HepG2 (cell line): ENCODE measurements at regions not wholly inside any gene's neighbourhood (a gene's known extent, or its start where the extent isn't known, plus 50 kb on each side); places are given as distances from the start of the nearest gene placed in this dataset.
A peak's percentile ranks its signal among the peaks of the same experiment; 100 is the strongest.
"Not testable (repeated sequence)": the region's sequence is repeated elsewhere in the genome, so short reads cannot be mapped to it uniquely, and the experiment has no call there.

Source experiments
- ATAC-seq: fragments of 200-7000 bp; cut with Tn5 transposase; 3 replicates; pipeline ENCODE4 v1.9.1; 2020; ENCODE audit warnings: mild to moderate bottlenecking, moderate library complexity
- BruUV-seq: library from RNA; stranded (reverse); fragments of 400-500 nt; replicated peaks from 2 replicates; lab custom pipeline; 2021; lab: Mats Ljungman, UMichigan
- CTCF ChIA-PET: fragments of 300-600 bp; formaldehyde crosslinking; extraction: SDS; loops from one replicate; lab custom pipeline; 2021; ENCODE audit warnings: low total read pairs, inconsistent platforms, low intra/inter-chr PET ratio; lab: Yijun Ruan, JAX
- POLR2A ChIA-PET: fragments of 350-600 bp; sonication (Branson Sonifier 250); formaldehyde crosslinking; loops from one replicate; lab custom pipeline; 2020; ENCODE audit warnings: antibody characterized with exemption, inconsistent platforms; lab: Yijun Ruan, JAX
- DNase-seq: peaks from one replicate; pipeline ENCODE4 v3.0.0-alpha.2; 2015; ENCODE audit warnings: low spot score
- FAIRE-seq: peaks from 3 replicates; lab custom pipeline; 2011; peaks lifted over from hg19 to GRCh38; lab: Jason Lieb, UNC
- H2AFZ ChIP-seq: one replicate; pipeline ENCODE4 v1.6.1; 2011; ENCODE audit warnings: low read length, inconsistent platforms
- H3K27ac ChIP-seq: fragments of 300-600 bp; 3 replicates; pipeline ENCODE4 v1.8.0; 2011; ENCODE audit warnings: mixed run types, mild to moderate bottlenecking, mixed read lengths, low read length, inconsistent platforms; ENCODE audit not compliant: insufficient read depth; ENCODE audit errors: extremely low read length
- H3K27me3 ChIP-seq, 2 experiments: fragments of 200-600 bp in 1 of 2; 2 replicates in 1 of 2; 3 replicates in 1 of 2; pipeline versions ENCODE4 v1.6.0 to v1.8.0; 2011; ENCODE audit warnings: low read length in 2 of 2, mild to moderate bottlenecking in 2 of 2, moderate library complexity in 2 of 2, inconsistent platforms in 1 of 2; ENCODE audit not compliant: insufficient read depth in 2 of 2, control insufficient read depth in 1 of 2
- H3K36me3 ChIP-seq, 2 experiments: fragments of 200-600 bp in 1 of 2; replicated peaks in 1 of 2; 2 replicates in 1 of 2; 3 replicates in 1 of 2; pipeline versions ENCODE4 v1.5.1 to v1.8.0; 2011; ENCODE audit warnings: low read length in 2 of 2, inconsistent platforms in 1 of 2; ENCODE audit not compliant: insufficient read depth in 2 of 2, control insufficient read depth in 1 of 2
- H3K4me1 ChIP-seq: 2 replicates; pipeline ENCODE4 v1.5.1; 2012; ENCODE audit warnings: low read length, inconsistent platforms; ENCODE audit not compliant: insufficient read depth
- H3K4me2 ChIP-seq: 2 replicates; pipeline ENCODE4 v1.6.0; 2011; ENCODE audit warnings: low read depth, low read length, inconsistent platforms
- H3K4me3 ChIP-seq, 3 experiments: fragments of 200-600 bp in 1 of 3; sonication (generic), shearing (Covaris generic) in 1 of 3; replicated peaks in 1 of 3; 2 replicates each; pipeline ENCODE4 v1.5.1; 2011 to 2016; ENCODE audit warnings: low read length in 3 of 3, inconsistent platforms in 2 of 3, low read depth in 2 of 3, mild to moderate bottlenecking in 2 of 3, control low read depth in 1 of 3, mixed read lengths in 1 of 3; ENCODE audit not compliant: insufficient read depth in 1 of 3
- H3K79me2 ChIP-seq: one replicate; pipeline ENCODE4 v1.6.1; 2011; ENCODE audit warnings: low read length, inconsistent platforms; ENCODE audit not compliant: insufficient read depth
- H3K9ac ChIP-seq: 2 replicates; pipeline ENCODE4 v1.6.0; 2011; ENCODE audit warnings: mild to moderate bottlenecking, low read depth, low read length, inconsistent platforms; ENCODE audit not compliant: insufficient read depth
- H3K9me3 ChIP-seq: 2 replicates; pipeline ENCODE4 v1.5.1; 2012; ENCODE audit warnings: mild to moderate bottlenecking, low read length
- H4K20me1 ChIP-seq: 2 replicates; pipeline ENCODE4 v1.6.0; 2011; ENCODE audit warnings: inconsistent platforms, mild to moderate bottlenecking, low read length, moderate library complexity; ENCODE audit not compliant: insufficient read depth
- CREB1 ChIP-seq, 2 experiments: fragments of 450-650 bp in 1 of 2; IDR thresholded peaks; 2 replicates each; pipeline ENCODE4 v1.6.1; 2016 to 2017; ENCODE audit warnings: control low read depth in 1 of 2, mild to moderate bottlenecking in 1 of 2, missing compliant biosample characterization in 1 of 2, missing genetic modification characterization in 1 of 2
- CREM ChIP-seq, 2 experiments: sonication (generic) in 1 of 2; formaldehyde crosslinking in 1 of 2; IDR thresholded peaks; 2 replicates each; pipeline versions ENCODE4 v1.4.0 to v1.6.1; 2016 to 2020; ENCODE audit warnings: antibody characterized with exemption in 1 of 2, mild to moderate bottlenecking in 1 of 2, missing genetic modification reagents in 1 of 2
- FOXA3 ChIP-seq: IDR thresholded peaks from 2 replicates; pipeline ENCODE4 v1.6.1; 2016; ENCODE audit warnings: missing genetic modification reagents, missing compliant biosample characterization
- GFI1 ChIP-seq: sonication (generic); formaldehyde crosslinking; IDR thresholded peaks from 2 replicates; pipeline ENCODE4 v1.5.0; 2020; ENCODE audit warnings: missing genetic modification reagents, mild to moderate bottlenecking, borderline replicate concordance
- HMG20B ChIP-seq: conservative IDR thresholded peaks from 2 replicates; pipeline ENCODE4 v1.6.1; 2016; ENCODE audit warnings: missing genetic modification reagents, missing compliant biosample characterization
- ISL2 ChIP-seq: sonication (generic); formaldehyde crosslinking; IDR thresholded peaks from 2 replicates; pipeline ENCODE4 v1.5.0; 2020; ENCODE audit warnings: missing genetic modification reagents
- MEF2D ChIP-seq: sonication (generic); formaldehyde crosslinking; IDR thresholded peaks from 2 replicates; pipeline ENCODE4 v1.5.1; 2020; ENCODE audit warnings: mild to moderate bottlenecking, missing genetic modification reagents
- NR2F6 ChIP-seq, 2 experiments: IDR thresholded peaks; 2 replicates each; pipeline ENCODE4 v1.6.1; 2016; ENCODE audit warnings: antibody characterized with exemption in 1 of 2, mild to moderate bottlenecking in 1 of 2
- SOX6 ChIP-seq, 2 experiments: fragments of 450-650 bp in 1 of 2; sonication (generic) in 1 of 2; formaldehyde crosslinking in 1 of 2; IDR thresholded peaks; 2 replicates each; pipeline versions ENCODE4 v1.4.0 to v1.6.1; 2017 to 2020; ENCODE audit warnings: antibody characterized with exemption in 1 of 2, mild to moderate bottlenecking in 1 of 2, missing genetic modification reagents in 1 of 2
- SP5 ChIP-seq: IDR thresholded peaks from 2 replicates; pipeline ENCODE4 v1.6.1; 2016; ENCODE audit warnings: low read depth, borderline replicate concordance
- TCF7 ChIP-seq: sonication (generic); IDR thresholded peaks from 2 replicates; pipeline ENCODE4 v1.6.1; 2016; ENCODE audit warnings: antibody characterized with exemption, low read depth
- WGBS: methylation state at CpG from one replicate; pipeline ENCODE4 v1.1.6; 2017; ENCODE audit warnings: low lambda C conversion rate; 5-methylcytosine and 5-hydroxymethylcytosine counted together
- in situ Hi-C: cut with HindIII; loops from 2 replicates; pipeline ENCODE4 v1.10.0; 2017; ENCODE audit warnings: low pct_unique_long_range_greater_than_20kb; ENCODE audit not compliant: extremely low pct_ligation_motif_present
- intact Hi-C: fragments of 100-400 bp; cut with micrococcal nuclease; formaldehyde crosslinking; loops from one replicate; pipeline ENCODE4 v1.10.0; 2022; ENCODE audit not compliant: unreplicated experiment
- TF ChIP-seq, protein P1 (sequence below): sonication (generic); formaldehyde crosslinking; IDR thresholded peaks from 2 replicates; pipeline ENCODE4 v1.4.0; 2020; ENCODE audit warnings: missing genetic modification reagents, mild to moderate bottlenecking, borderline replicate concordance
- TF ChIP-seq, protein P2 (sequence below): sonication (generic); formaldehyde crosslinking; IDR thresholded peaks from 2 replicates; pipeline ENCODE4 v1.4.0; 2020; ENCODE audit warnings: missing genetic modification reagents
- TF ChIP-seq, protein P3 (sequence below): IDR thresholded peaks from 2 replicates; pipeline ENCODE4 v1.6.1; 2016; ENCODE audit warnings: low read depth, missing genetic modification reagents, missing compliant biosample characterization

DNA sequence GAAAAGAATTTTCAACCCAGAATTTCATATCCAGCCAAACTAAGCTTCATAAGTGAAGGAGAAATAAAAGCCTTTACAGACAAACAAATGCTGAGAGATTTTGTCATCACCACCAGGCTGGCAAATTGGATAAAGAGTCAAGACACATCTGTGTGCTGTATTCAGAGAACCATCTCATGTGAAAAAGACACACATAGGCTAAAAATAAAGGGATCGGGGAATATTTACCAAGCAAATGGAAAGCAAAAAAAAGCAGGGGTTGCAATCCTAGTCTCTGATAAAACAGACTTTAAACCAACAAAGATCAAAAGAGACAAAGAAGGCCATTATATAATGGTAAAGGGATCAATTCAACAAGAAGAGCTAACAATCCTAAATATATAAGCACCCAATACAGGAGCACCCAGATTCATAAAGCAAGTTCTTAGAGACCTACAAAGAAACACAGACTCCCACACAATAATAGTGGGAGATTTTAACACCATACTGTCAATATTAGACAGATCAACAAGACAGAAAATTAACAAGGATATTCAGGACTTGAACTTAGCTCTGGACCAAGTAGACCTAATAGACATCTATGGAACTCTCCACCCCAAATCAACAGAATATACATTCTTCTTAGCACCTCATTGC is 55.9 kb upstream of the ACSM6 start:
- FAIRE-seq (peak; percentile 66), DNase-seq (peak; percentile 74), ATAC-seq (peak; percentile 54)
- H3K79me2 ChIP-seq; H3K4me2 ChIP-seq; POLR2A ChIA-PET; H4K20me1 ChIP-seq; H3K9ac ChIP-seq; BruUV-seq; H3K27ac ChIP-seq; H2AFZ ChIP-seq; H3K36me3 ChIP-seq; H3K9me3 ChIP-seq; CTCF ChIA-PET; H3K4me3 ChIP-seq; H3K27me3 ChIP-seq; TF ChIP-seq CREM (CRISPR knock-in tag; IDR thresholded peaks at IDR 0.05); NR2F6 (CRISPR knock-in tag; IDR thresholded peaks at IDR 0.05); CREB1 (IDR thresholded peaks at IDR 0.05); SOX6 (IDR thresholded peaks at IDR 0.05): not testable (repeated sequence)
- intact Hi-C loops = loop anchor here (10.0 kb wide), 3 partner anchors 173 to 513 kb away; no protein-coding TSS in a partner anchor
- H3K4me1 ChIP-seq = peaks cover 41% of the 10 kb centered on the region
- 3% methylated on average over 1 of the region's 1 CpG for WGBS
- in situ Hi-C loops = loop anchor here (25.0 kb wide), 1 partner anchor 474 kb away; no protein-coding TSS in a partner anchor
- TF ChIP-seq CREM (IDR thresholded peaks at IDR 0.05) = peak; percentile 56; the same call in 1 of the 2 replicates
- TF ChIP-seq NR2F6 (IDR thresholded peaks at IDR 0.05) = peak; percentile 40; the same call in 1 of the 2 replicates
- peak; percentile 29 for TF ChIP-seq FOXA3
- TF ChIP-seq, protein P1, sequence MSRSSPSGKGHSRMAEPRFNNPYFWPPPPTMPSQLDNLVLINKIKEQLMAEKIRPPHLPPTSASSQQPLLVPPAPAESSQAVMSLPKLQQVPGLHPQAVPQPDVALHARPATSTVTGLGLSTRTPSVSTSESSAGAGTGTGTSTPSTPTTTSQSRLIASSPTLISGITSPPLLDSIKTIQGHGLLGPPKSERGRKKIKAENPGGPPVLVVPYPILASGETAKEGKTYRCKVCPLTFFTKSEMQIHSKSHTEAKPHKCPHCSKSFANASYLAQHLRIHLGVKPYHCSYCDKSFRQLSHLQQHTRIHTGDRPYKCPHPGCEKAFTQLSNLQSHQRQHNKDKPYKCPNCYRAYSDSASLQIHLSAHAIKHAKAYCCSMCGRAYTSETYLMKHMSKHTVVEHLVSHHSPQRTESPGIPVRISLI = peak; percentile 78; the same call in 1 of the 2 replicates
- peak; percentile 67; the same call in 1 of the 2 replicates for TF ChIP-seq GFI1
- TF ChIP-seq TCF7 = peak; percentile 79
- peak; percentile 88 for TF ChIP-seq ISL2 (CRISPR knock-in tag)
- TF ChIP-seq SP5 = peak; percentile 63; the same call in 1 of the 2 replicates
- 0 out of 2 replicates have a peak, but pooled peaks have one; percentile 28 for TF ChIP-seq CREB1 (CRISPR knock-in tag; IDR thresholded peaks at IDR 0.05)
- peak; percentile 74 for TF ChIP-seq SOX6 (CRISPR knock-in tag; IDR thresholded peaks at IDR 0.05)
- peak; percentile 24; the same call in 1 of the 2 replicates for TF ChIP-seq MEF2D (CRISPR knock-in tag)
- TF ChIP-seq, protein P2, sequence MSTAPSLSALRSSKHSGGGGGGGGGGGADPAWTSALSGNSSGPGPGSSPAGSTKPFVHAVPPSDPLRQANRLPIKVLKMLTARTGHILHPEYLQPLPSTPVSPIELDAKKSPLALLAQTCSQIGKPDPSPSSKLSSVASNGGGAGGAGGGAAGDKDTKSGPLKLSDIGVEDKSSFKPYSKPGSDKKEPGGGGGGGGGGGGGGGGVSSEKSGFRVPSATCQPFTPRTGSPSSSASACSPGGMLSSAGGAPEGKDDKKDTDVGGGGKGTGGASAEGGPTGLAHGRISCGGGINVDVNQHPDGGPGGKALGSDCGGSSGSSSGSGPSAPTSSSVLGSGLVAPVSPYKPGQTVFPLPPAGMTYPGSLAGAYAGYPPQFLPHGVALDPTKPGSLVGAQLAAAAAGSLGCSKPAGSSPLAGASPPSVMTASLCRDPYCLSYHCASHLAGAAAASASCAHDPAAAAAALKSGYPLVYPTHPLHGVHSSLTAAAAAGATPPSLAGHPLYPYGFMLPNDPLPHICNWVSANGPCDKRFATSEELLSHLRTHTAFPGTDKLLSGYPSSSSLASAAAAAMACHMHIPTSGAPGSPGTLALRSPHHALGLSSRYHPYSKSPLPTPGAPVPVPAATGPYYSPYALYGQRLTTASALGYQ = 0 out of 2 replicates have a peak, but pooled peaks have one; percentile 59
- peak; percentile 51; the same call in 1 of the 2 replicates for TF ChIP-seq HMG20B (CRISPR knock-in tag)
- TF ChIP-seq, protein P3, sequence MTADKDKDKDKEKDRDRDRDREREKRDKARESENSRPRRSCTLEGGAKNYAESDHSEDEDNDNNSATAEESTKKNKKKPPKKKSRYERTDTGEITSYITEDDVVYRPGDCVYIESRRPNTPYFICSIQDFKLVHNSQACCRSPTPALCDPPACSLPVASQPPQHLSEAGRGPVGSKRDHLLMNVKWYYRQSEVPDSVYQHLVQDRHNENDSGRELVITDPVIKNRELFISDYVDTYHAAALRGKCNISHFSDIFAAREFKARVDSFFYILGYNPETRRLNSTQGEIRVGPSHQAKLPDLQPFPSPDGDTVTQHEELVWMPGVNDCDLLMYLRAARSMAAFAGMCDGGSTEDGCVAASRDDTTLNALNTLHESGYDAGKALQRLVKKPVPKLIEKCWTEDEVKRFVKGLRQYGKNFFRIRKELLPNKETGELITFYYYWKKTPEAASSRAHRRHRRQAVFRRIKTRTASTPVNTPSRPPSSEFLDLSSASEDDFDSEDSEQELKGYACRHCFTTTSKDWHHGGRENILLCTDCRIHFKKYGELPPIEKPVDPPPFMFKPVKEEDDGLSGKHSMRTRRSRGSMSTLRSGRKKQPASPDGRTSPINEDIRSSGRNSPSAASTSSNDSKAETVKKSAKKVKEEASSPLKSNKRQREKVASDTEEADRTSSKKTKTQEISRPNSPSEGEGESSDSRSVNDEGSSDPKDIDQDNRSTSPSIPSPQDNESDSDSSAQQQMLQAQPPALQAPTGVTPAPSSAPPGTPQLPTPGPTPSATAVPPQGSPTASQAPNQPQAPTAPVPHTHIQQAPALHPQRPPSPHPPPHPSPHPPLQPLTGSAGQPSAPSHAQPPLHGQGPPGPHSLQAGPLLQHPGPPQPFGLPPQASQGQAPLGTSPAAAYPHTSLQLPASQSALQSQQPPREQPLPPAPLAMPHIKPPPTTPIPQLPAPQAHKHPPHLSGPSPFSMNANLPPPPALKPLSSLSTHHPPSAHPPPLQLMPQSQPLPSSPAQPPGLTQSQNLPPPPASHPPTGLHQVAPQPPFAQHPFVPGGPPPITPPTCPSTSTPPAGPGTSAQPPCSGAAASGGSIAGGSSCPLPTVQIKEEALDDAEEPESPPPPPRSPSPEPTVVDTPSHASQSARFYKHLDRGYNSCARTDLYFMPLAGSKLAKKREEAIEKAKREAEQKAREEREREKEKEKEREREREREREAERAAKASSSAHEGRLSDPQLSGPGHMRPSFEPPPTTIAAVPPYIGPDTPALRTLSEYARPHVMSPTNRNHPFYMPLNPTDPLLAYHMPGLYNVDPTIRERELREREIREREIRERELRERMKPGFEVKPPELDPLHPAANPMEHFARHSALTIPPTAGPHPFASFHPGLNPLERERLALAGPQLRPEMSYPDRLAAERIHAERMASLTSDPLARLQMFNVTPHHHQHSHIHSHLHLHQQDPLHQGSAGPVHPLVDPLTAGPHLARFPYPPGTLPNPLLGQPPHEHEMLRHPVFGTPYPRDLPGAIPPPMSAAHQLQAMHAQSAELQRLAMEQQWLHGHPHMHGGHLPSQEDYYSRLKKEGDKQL (CRISPR knock-in tag) = peak; percentile 70; the same call in 1 of the 2 replicates
